GM18519 (cell line): ENCODE measurements at regions not wholly inside any gene's neighbourhood (a gene's known extent, or its start where the extent isn't known, plus 50 kb on each side); places are given as distances from the start of the nearest gene placed in this dataset.

Experiments used
- ATAC-seq: cut with Tn5 transposase; IDR thresholded peaks from one replicate; pipeline ENCODE4 v1.9.1; 2021; ENCODE audit warnings: mild to moderate bottlenecking, moderate library complexity; ENCODE audit not compliant: unreplicated experiment, low FRiP score

DNA sequence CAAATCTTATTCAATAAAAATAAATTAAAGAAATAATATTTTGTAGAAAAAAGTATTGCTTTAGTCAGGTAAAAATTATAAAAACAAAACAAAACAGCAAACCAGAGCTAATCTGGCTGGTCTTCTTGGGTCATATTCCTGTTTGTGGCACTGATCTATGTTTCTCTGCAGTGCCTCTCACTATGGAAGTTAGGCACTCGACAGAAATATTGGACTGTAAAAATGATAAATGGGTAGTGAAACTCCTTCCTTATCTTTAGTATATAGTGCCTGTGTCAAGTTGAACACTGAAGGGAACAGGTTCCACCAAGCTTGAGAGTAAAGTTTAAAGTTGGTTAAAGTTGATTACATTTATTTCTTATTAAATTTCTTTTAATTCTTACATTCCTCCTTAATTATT lies 1195.6 kb upstream of the GBE1 start:
- no peak for ATAC-seq

DNA sequence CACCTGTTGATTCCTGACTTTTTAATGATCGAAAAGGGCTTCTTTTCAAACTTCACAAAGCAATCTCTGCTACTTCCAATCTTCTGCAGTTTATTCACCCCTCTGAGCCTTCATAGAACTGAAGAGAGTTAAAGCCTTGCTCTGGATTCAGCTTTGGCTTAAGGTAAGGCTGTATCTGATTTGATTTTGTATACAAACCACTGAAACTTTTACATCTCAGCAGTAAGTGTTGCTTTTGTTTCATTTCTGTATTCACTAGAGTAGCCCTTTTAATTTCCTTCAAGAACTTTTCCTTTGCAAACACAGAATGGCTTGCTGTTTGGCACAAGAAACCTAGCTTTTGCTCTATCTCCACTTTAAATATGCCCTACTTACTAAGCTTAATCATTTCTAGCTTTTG lies 1193.0 kb upstream of the GBE1 start:
- ATAC-seq, result no peak

DNA sequence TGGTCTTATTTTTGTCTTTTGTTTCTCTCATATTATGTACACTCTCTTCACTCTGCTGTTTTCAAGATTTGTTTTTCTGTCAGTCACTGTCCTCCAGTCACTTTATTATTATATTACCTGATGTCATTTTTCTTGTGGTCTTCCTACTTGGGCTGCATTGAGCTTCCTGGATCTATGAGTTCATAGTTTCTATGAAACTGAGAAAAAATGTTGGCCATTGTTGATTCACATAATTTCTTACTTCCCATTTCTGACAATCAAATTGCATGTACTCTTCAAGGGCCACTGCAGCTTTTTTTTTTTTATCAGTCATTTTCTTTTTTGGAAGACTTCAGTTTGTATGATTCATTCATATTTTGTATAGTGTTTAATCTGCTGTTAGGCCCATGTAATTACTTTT lies 1180.6 kb upstream of the GBE1 start:
- ATAC-seq, result no peak

DNA sequence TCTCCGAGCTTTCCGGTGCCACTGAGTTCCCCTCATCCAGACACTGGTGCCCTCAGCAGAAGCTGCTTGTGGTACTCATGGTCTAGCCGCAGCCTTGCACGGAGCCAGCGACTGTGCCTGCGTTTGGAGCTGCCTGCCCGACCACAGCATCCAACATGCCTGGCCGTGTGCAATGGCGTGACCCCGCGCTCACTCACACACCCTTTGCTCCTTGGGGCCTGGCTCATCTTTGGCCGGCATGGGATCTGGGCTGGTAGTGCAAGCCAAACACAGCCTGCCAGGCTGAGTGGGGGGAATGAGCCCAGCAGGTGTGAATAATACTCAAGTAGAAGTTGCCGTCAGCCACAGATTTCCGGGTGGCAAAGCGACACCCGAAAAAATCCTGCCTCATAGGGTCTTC lies 1178.7 kb upstream of the GBE1 start:
- ATAC-seq, result no peak

DNA sequence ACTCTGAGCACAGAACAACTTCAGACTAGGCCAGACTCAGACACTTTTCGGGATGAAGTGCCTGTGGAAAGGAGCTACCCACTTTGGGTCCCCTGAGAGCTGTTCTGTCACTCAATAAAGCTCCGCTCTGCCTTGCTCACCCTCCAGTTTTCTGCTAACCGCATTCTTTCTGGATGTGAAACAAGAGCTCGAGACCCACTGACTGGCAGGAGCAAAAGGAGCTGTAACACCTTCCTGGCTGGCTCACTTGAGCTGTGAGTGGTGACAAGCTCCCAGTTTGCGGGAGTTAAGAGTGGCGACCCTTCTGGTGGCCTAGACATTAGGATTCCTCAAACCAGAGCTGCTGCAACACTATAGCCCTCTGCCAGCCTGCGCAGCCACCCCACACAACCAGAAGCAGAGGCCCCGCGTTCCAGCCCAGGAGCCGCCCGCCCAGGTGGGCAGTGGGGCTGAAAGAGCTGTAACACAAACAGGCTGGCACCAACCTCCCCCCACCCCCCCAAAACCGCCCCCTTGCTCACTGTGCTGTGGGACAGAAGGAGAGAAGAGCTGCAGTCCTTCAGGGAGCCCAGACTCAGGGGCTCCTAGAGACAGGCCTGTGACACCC lies 1178.1 kb upstream of the GBE1 start:
- no peak for ATAC-seq

DNA sequence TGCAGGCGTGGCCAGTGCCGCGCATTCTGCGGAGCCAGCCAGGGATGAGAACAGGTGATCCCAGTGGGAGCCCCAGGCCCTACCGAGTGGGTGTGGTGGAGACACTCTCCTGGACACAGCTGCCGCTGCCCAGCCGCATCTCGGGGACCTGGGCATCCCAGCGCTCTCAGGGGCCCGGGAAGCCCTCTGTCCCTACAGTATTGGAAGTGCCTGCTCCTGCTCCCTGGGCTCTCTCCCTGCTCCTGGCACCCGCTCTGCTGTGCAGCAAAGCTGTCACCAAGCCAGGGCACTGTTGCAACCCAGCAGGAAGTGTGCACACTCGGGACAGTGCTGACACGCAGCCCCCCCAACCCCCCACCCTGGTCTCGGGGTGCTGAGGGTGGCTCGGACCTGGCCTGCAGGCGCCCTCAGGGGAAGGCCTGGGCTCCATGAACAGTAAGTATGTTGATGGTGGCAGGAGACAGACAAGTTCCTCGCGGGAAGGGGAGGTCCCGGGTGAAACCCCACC lies 1177.4 kb upstream of the GBE1 start:
- no peak for ATAC-seq

DNA sequence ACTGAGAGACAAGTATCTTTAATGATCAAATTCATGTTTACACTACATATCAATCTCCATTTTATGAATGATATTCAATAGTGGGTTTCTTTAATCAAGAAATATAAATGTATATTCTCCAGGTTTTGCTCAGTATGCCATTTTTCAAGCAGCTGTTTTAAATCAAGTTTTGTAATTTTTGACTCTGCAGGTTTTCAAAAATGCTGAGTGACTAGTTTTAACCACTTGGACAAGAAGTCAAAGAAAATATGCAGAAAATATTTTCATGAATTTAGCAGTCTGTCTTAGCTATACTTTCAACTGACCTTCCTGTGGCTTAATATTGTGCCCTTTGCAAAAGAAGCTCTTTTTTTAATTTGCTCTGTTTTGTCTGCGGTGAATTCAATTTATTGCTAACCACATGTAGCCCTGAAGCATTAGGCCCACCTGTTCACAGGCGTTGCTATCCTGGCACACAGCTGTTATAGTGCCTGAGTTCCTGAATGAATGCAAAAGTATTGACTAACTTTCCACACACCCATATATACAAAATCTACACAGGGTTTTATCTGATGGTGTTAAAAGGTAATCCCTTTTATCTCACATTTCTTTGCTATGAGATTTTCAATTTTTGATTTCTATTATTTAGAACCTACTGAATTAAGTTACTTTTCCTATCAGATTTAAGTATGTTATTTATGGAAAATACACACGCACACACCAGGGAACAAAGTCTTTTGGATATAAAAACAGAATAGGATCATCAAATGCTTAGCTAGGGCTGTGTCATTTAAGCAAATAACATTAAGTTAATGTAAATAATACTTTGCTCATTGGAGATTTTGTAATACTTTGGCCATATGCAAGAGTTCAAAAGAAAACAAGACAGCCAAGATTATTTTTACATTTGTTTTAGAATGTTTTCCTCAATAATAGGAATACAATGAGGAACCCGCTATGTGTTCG lies 1166.1 kb upstream of the GBE1 start:
- no peak for ATAC-seq

DNA sequence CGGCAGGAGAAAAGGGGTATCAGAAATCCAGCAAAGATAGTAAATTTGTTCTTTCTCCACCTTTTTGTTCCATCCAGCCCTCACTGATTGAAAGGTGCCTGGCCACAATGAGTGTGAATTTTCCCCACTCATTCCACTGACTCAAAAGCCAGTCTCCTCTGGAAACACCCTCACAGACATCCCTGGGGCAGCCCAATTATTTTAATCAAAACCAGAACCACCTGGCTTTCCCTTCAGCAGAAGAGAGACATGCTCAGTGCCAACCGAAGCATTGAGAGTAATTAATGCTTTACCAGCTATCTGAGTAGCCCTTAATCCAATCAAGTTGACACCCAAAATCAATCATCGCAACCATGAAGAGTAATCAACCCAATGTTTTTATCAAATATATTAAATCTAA lies 1129.6 kb upstream of the GBE1 start:
- ATAC-seq, result no peak

DNA sequence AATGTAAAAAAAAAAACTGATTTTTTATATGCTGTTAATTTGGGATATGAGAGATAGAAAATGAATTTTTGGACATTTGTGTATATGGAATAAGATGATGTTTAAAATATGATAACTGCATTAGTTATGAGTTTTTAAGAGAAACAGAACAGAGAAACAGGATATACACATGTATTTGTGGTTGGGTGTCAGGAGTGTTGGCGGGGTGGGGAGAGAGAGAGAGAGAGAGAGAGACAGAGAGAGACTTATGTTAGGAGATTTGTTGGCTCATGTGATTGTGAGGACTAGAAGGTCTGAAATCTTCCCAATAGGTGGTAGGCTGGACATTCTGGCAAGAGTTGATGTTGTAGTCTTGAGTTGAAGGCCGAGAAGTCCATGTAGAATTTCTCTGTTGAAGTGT lies 1121.6 kb upstream of the GBE1 start:
- no peak for ATAC-seq

DNA sequence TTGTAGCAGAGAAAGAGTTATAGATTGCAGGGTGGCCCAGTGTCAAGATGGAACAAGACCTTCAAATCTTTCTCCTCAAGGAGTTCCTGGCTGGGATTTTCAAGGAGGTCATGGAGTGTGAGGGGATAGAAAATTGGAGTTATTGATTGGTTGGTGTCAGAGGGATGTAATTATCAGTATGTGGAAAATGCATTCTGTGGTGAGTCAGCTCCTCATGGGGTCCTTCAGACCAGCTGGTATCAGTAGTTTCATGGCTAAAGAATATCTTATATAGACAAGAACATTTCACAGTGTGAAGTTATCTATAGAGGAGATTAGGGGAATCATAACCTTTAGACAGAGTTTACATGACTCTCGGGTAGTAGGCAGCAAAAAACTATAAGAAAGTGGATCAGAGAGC lies 1114.0 kb upstream of the GBE1 start:
- ATAC-seq, result no peak

DNA sequence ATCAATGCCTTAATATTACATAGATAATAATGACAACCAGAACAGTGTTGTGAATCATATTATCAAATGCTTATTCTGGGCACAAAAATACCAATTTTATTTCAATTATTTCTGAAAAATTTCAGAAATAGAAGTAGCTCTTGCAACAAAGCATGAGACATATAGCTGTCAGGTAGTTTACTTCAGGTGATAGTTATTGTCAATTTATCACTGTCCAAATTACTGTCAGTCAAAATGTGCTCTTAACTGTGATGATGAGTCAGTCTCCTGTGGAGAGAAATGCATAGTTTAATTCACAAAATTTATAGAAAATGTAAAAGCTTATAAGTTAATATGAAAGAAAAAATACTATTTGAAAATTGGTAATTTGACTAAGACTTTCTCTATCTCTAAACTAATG lies 1078.4 kb upstream of the GBE1 start:
- no peak for ATAC-seq

DNA sequence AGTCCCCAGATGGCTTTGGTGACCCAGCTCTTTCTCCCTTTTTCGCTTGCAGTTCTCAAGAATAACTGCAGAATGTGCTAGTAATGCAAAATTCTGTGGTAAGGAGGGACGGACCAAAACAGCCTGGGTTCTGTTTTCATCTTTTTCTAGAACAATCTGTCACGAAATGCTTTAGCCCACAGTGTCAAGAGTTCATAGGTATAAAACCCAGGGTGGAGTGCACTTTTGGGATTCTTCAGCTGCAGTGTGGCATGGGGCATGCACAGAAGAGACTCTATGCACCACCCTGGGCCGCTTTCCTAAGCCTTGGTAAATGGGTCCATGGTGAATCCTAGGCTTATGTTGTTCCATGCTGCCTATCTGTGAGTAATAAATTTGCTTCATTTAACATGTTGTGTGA lies 1072.7 kb upstream of the GBE1 start:
- ATAC-seq, result no peak

DNA sequence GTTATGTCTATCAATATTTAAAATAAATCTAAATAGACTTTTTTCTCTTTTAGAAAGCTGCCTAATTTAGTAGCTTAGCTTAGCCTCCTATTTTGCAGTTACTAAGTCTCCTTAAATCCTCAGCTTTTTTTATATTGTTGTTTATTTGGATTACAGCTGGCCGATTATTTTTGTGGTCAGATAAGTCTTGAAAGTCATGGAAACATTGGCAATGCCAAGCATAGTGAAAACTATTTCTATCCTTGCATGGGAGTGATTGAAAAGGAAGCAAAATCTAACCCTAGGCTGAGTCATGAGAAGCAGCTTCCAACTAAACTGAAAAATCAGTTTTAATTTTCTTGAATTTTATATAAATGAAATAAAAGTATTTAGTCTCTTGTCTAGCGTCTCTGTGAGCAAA lies 1063.0 kb upstream of the GBE1 start:
- no peak for ATAC-seq

DNA sequence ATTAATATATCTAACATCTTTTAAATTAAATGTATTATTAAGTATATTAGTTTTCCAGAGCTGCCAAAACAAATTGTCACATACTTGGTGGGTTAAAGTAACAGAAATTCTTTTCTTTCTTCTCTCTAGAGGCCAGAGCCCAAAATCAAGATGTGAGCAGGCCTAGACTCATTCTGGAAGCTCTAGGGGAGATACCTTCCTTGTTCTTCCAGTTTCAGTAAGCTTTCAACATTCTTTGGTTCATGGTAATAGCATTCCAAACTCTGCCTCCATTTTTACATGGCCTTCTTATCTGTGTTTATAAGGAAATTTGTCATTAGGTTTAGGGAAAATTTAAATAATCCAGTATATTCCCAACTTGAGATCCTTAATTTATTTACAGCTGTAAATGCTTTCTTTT lies 1054.6 kb upstream of the GBE1 start:
- ATAC-seq, result no peak

DNA sequence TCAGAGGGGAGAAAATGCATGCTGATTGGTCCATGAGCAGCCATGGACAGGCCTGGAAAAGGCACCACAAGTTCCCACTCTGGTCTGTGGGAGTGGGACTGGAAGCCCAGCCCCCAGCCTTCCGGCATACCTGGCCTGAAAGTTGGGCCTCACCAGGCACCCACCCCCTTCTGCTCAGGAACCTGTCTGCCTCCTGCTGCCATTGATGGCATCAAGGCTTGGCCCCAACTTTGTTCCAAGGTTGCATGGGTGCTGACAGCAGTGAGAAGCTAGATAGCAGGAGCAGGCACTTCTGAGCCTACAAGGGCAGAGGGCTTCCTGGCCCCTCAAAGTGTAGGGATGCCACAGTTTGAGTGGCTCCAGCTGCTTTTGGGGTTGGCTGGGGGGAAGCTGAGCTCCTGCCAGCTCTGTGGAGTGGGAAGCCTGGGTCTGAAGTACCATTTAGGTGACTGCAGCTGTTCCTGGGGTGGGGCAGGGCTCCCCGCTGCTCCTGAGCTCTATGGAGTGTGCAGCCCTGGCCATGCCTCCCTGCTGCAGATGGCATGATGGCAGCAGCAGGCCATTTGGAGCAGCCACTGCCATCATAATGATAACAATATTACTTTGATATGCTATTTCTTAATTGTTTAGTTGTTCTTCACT lies 1054.1 kb upstream of the GBE1 start:
- ATAC-seq, result no peak

DNA sequence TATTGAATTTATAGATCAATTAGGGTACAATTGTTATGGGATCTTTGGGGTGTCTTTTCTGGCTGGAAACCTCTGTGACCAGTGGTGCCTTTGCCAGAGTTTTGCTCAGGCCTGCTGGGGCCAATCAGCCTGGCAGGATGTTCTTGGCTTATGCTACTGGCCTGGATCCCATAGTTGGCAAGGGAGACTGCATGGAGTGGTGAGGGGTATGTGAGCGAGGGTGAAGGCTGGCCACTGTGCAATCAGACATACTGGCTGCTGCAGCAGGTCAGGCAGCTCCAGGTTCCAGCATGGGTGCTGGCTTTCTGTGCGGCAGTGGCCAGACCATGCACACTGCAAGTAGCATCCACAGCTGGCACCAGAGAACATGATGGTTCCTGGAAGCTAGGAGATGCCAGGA lies 1053.2 kb upstream of the GBE1 start:
- no peak for ATAC-seq

DNA sequence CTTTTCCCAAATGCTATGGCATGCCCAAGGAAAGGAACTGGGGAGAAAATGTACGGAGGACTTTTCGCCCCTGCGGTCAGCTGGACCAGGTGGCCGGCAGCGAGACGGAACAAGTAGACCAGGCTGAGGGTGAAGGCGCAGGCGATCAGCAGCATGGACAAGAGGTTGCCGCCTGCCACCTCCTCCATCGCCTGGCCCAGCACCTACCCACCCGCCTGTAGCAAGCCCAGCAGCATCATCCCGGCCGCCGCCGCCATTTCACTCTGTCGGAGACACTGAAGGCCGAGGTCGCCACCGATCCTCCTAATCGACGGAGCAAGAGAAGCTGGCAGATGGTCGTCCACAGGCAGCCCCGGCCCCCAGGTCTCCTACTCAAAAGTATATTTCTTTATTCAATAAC lies 1046.3 kb upstream of the GBE1 start:
- ATAC-seq, result no peak

DNA sequence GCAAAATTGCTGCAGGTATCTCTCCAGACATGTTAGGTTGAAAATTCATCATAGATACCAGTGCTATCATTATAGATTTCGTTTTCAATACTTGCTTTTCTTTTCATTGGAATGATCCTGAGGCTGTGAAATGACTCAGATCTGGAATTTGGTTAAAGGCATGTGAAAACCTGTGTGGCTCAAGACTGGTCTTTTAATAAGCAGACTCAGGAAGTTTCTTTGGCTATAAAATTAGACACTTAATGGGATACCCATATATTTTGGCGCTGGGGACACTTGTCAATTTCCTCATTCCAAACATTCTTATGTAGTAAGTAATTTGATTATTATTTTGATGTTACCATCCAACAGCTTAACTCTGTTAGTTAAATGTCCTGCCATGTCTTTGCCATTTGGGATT lies 1041.1 kb upstream of the GBE1 start:
- no peak for ATAC-seq

DNA sequence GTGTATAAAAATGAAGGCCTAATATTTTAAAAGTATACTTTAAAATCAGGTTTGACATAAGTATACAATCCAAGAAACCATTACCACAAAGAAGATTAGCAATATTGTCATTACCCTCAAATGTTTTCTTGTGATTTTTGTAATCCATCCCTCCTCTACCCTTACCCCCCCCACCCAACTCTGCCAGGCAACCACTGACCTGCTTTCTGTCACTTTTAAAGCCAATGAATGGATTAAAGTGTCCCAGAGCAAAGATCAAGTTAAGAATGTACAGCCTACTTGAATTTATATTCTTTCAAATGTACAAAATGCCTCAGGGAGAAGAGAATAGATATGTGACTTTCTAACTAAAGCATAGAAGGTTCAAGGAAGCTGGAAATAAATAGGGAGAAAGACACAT lies 1038.8 kb upstream of the GBE1 start:
- no peak for ATAC-seq

DNA sequence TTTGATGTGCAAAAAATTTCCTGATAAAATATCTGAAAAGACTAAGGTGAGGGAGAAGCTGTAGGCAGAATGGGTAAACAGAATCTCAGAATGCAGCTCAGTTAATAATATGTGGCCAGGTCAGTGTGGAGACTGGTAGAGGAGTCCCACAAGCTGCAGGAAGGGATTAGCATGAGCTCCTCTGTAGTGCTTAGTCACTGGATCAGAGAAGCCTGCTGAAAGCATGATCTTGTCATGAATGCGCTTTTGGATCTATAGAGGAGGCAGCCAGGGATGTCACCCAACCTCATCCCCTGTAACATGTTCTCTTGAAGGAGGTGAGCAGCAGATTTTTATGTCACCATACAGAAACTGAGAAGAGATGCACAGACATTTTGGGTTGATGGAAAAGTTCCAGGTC lies 1035.3 kb upstream of the GBE1 start:
- no peak for ATAC-seq

DNA sequence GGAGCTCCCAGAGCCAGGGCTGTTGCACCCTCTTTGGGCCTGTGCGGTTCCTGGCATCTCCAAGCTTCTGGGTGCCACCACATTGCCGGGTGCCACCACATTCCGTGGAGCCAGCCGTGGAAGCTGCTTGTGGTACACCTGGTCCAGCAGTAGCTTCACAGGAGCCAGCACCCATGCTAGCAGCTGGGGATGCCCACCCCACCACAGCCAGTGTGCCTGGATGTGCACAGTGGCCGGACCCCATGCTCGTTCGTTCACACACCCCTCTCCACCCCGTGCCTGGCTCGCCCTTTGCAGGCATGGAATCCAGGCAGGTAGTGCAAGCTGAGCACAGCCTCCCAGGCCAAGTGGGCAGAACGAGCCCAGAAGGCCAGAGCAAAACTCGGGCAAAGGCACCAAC lies 1029.8 kb upstream of the GBE1 start:
- ATAC-seq, result no peak
